ENCODE measurements at regions not wholly inside any gene's neighbourhood (a gene's known extent, or its start where the extent isn't known, plus 50 kb on each side); places are given as distances from the start of the nearest gene placed in this dataset.
A peak's percentile ranks its signal among the peaks of the same experiment; 100 is the strongest.

- no peak for DNase-seq
These were observed 550.0 kb downstream of the EPHA5 start for GRCh38 chr4:65120287-65120686.

GRCh38 chr4:65102419-65102818 lies 567.9 kb downstream of the EPHA5 start:
- DNase-seq = no peak

GRCh38 chr4:65096630-65097029 lies 573.7 kb downstream of the EPHA5 start:
- no peak for DNase-seq

- no peak for DNase-seq
These were observed 580.6 kb downstream of the EPHA5 start for GRCh38 chr4:65089666-65090065.

GRCh38 chr4:65083076-65083475 lies 587.2 kb downstream of the EPHA5 start:
- DNase-seq = no peak

GRCh38 chr4:65071564-65071963 lies 598.7 kb downstream of the EPHA5 start:
- no peak for DNase-seq

GRCh38 chr4:65069177-65069576 lies 601.1 kb downstream of the EPHA5 start:
- no peak for DNase-seq

GRCh38 chr4:65066106-65066505 lies 604.2 kb downstream of the EPHA5 start:
- no peak for DNase-seq

- no peak for DNase-seq
These were observed 606.7 kb downstream of the EPHA5 start for GRCh38 chr4:65063601-65064000.

- no peak for DNase-seq
These were observed 619.5 kb downstream of the EPHA5 start for GRCh38 chr4:65050786-65051185.

GRCh38 chr4:65046192-65047133 lies 623.8 kb downstream of the EPHA5 start:
- DNase-seq = no peak

- DNase-seq = no peak
These were observed 624.6 kb upstream of the TECRL start for GRCh38 chr4:65033899-65034298.

GRCh38 chr4:65028592-65028991 lies 619.3 kb upstream of the TECRL start:
- DNase-seq = no peak

- DNase-seq = no peak
These were observed 614.8 kb upstream of the TECRL start for GRCh38 chr4:65023883-65024670.

- DNase-seq = no peak
These were observed 613.8 kb upstream of the TECRL start for GRCh38 chr4:65023081-65023480.

- DNase-seq = no peak
These were observed 612.5 kb upstream of the TECRL start for GRCh38 chr4:65021737-65022136.

- DNase-seq = no peak
These were observed 611.9 kb upstream of the TECRL start for GRCh38 chr4:65021149-65021548.

- DNase-seq = no peak
These were observed 610.5 kb upstream of the TECRL start for GRCh38 chr4:65019775-65020174.

- DNase-seq = no peak
These were observed 609.1 kb upstream of the TECRL start for GRCh38 chr4:65018313-65018712.

GRCh38 chr4:65014078-65014477 lies 604.8 kb upstream of the TECRL start:
- no peak for DNase-seq

- DNase-seq = peak; percentile 14
These were observed 598.7 kb upstream of the TECRL start for GRCh38 chr4:65007841-65008439.

- DNase-seq = no peak
These were observed 565.9 kb upstream of the TECRL start for GRCh38 chr4:64975177-64975576.

GRCh38 chr4:64969081-64969480 lies 559.8 kb upstream of the TECRL start:
- no peak for DNase-seq

GRCh38 chr4:64967286-64967685 lies 558.0 kb upstream of the TECRL start:
- no peak for DNase-seq
